ENCODE measurements at regions not wholly inside any gene's neighbourhood (a gene's known extent, or its start where the extent isn't known, plus 50 kb on each side); places are given as distances from the start of the nearest gene placed in this dataset.

GRCh38 chr10:131694168-131694780 lies 206.5 kb upstream of the PPP2R2D start:
- H3K27me3 Mint-ChIP-seq (ENCODE audit: unreplicated experiment), result peaks cover 7% of the 10 kb centered on the region
- H3K27ac Mint-ChIP-seq (ENCODE audit: unreplicated experiment), result no peak overlapping the region
- no peak for TF ChIP-seq CTCF (IDR thresholded peaks at IDR 0.05; ENCODE audit: partially characterized antibody, unreplicated experiment)
- H3K4me1 Mint-ChIP-seq (ENCODE audit: low read depth, unreplicated experiment), result no peaks in the 10 kb centered on the region
- DNase-seq, result no peak
- H3K36me3 Mint-ChIP-seq (ENCODE audit: unreplicated experiment), result peaks cover 5% of the 10 kb centered on the region
- H3K4me3 Mint-ChIP-seq (ENCODE audit: unreplicated experiment), result no peak overlapping the region
- H3K9me3 Mint-ChIP-seq (ENCODE audit: unreplicated experiment), result peaks cover 3% of the 10 kb centered on the region

GRCh38 chr10:131694781-131695495 lies 205.9 kb upstream of the PPP2R2D start:
- peaks cover 3% of the 10 kb centered on the region for H3K9me3 Mint-ChIP-seq (ENCODE audit: unreplicated experiment)
- no peak overlapping the region for H3K4me3 Mint-ChIP-seq (ENCODE audit: unreplicated experiment)
- no peak for TF ChIP-seq CTCF (IDR thresholded peaks at IDR 0.05; ENCODE audit: partially characterized antibody, unreplicated experiment)
- H3K4me1 Mint-ChIP-seq (ENCODE audit: low read depth, unreplicated experiment), result no peaks in the 10 kb centered on the region
- H3K27ac Mint-ChIP-seq (ENCODE audit: unreplicated experiment), result no peak overlapping the region
- H3K27me3 Mint-ChIP-seq (ENCODE audit: unreplicated experiment), result peaks cover 7% of the 10 kb centered on the region
- H3K36me3 Mint-ChIP-seq (ENCODE audit: unreplicated experiment), result peaks cover 5% of the 10 kb centered on the region
- no peak for DNase-seq

- DNase-seq, result no peak
- Mint-ChIP-seq H3K9me3 (ENCODE audit: unreplicated experiment) (peaks cover 3% of the 10 kb centered on the region), H3K27me3 (ENCODE audit: unreplicated experiment) (peaks cover 7% of the 10 kb centered on the region), H3K4me1 (ENCODE audit: low read depth, unreplicated experiment) (no peaks in the 10 kb centered on the region), H3K36me3 (ENCODE audit: unreplicated experiment) (no peaks in the 10 kb centered on the region), H3K4me3 (ENCODE audit: unreplicated experiment) (no peak overlapping the region), H3K27ac (ENCODE audit: unreplicated experiment) (no peak overlapping the region)
- no peak for TF ChIP-seq CTCF (IDR thresholded peaks at IDR 0.05; ENCODE audit: partially characterized antibody, unreplicated experiment)
Measured at GRCh38 chr10:131695496-131696165, 205.2 kb upstream of the PPP2R2D start.

- Mint-ChIP-seq H3K27me3 (ENCODE audit: unreplicated experiment) (peaks cover 2% of the 10 kb centered on the region), H3K4me1 (ENCODE audit: low read depth, unreplicated experiment) (no peaks in the 10 kb centered on the region), H3K36me3 (ENCODE audit: unreplicated experiment) (no peaks in the 10 kb centered on the region), H3K27ac (ENCODE audit: unreplicated experiment) (no peak overlapping the region), H3K9me3 (ENCODE audit: unreplicated experiment) (peaks cover 6% of the 10 kb centered on the region), H3K4me3 (ENCODE audit: unreplicated experiment) (no peak overlapping the region)
- TF ChIP-seq CTCF (IDR thresholded peaks at IDR 0.05; ENCODE audit: partially characterized antibody, unreplicated experiment), result no peak
- no peak for DNase-seq
Measured at GRCh38 chr10:131697476-131698128, 203.2 kb upstream of the PPP2R2D start.
